ENCODE measurements at regions not wholly inside any gene's neighbourhood (a gene's known extent, or its start where the extent isn't known, plus 50 kb on each side); places are given as distances from the start of the nearest gene placed in this dataset.

- no peak for DNase-seq (ENCODE audit: extremely low spot score)
- TF ChIP-seq CTCF (IDR thresholded peaks at IDR 0.05; ENCODE audit: control extremely low read depth, extremely low read depth, low read depth, missing control alignments), result no peak
- ChIA-PET CTCF (interaction anchor here (1.1 kb wide), 1 partner anchor 12 kb away, joined by 3 read pairs; no protein-coding TSS in a partner anchor), POLR2A (no interaction called here)
These were observed 2266.9 kb downstream of the PCDH7 start for GRCh38 chr4:32987111-32987510.

- POLR2A ChIA-PET, result no interaction called here
- CTCF ChIA-PET, result no interaction called here
- TF ChIP-seq CTCF (IDR thresholded peaks at IDR 0.05; ENCODE audit: control extremely low read depth, extremely low read depth, low read depth, missing control alignments), result no peak
- DNase-seq (ENCODE audit: extremely low spot score), result no peak
These were observed 2268.1 kb downstream of the PCDH7 start for GRCh38 chr4:32988165-32988811.

- DNase-seq (ENCODE audit: extremely low spot score), result no peak
- ChIA-PET CTCF (no interaction called here), POLR2A (no interaction called here)
- no peak for TF ChIP-seq CTCF (IDR thresholded peaks at IDR 0.05; ENCODE audit: control extremely low read depth, extremely low read depth, low read depth, missing control alignments)
These were observed 2271.5 kb downstream of the PCDH7 start for GRCh38 chr4:32991663-32992062.

GRCh38 chr4:32994981-32995881 lies 2275.1 kb downstream of the PCDH7 start:
- DNase-seq (ENCODE audit: extremely low spot score), result no peak
- no peak for TF ChIP-seq CTCF (IDR thresholded peaks at IDR 0.05; ENCODE audit: control extremely low read depth, extremely low read depth, low read depth, missing control alignments)
- CTCF ChIA-PET, result interaction anchor here (0.8 kb wide), 1 partner anchor 64 kb away, joined by 3 read pairs; no protein-coding TSS in a partner anchor
- POLR2A ChIA-PET, result no interaction called here

GRCh38 chr4:33013282-33013681 lies 2293.1 kb downstream of the PCDH7 start:
- ChIA-PET POLR2A (no interaction called here), CTCF (no interaction called here)
- no peak for DNase-seq (ENCODE audit: extremely low spot score)
- no peak for TF ChIP-seq CTCF (IDR thresholded peaks at IDR 0.05; ENCODE audit: control extremely low read depth, extremely low read depth, low read depth, missing control alignments)

- no peak for DNase-seq (ENCODE audit: extremely low spot score)
- TF ChIP-seq CTCF (IDR thresholded peaks at IDR 0.05; ENCODE audit: control extremely low read depth, extremely low read depth, low read depth, missing control alignments), result no peak
- POLR2A ChIA-PET, result no interaction called here
- CTCF ChIA-PET, result no interaction called here
These were observed 2305.1 kb downstream of the PCDH7 start for GRCh38 chr4:33025236-33025635.
